SK-N-SH (cell line): ENCODE measurements at regions not wholly inside any gene's neighbourhood (a gene's known extent, or its start where the extent isn't known, plus 50 kb on each side); places are given as distances from the start of the nearest gene placed in this dataset.

Experiments used
- CTCF ChIA-PET: fragments of 300-600, 350-600 bp; formaldehyde crosslinking; extraction: SDS; loops from one replicate; lab custom pipeline; 2021; lab: Yijun Ruan, JAX
- POLR2A ChIA-PET: fragments of 350-600 bp; sonication (Branson Sonifier 250); formaldehyde crosslinking; extraction: SDS; loops from one replicate; lab custom pipeline; 2020; ENCODE audit warnings: antibody characterized with exemption, inconsistent platforms; lab: Yijun Ruan, JAX
- DNase-seq: peaks from one replicate; pipeline ENCODE4 v3.0.0; 2012
- H2AFZ ChIP-seq: fragments of 200-600 bp; sonication (generic); 2 replicates; pipeline ENCODE4 v1.8.1; 2016; ENCODE audit warnings: antibody characterized with exemption, mild to moderate bottlenecking, low read depth
- H3F3A ChIP-seq: fragments of 200-600 bp; sonication (generic); replicated peaks from 2 replicates; pipeline ENCODE3; 2016; ENCODE audit warnings: antibody characterized with exemption, mild to moderate bottlenecking; ENCODE audit not compliant: insufficient read depth
- H3K27ac ChIP-seq, 2 experiments: fragments of 200-500 bp in 1 of 2; fragments of 200-600 bp in 1 of 2; sonication (Bioruptor generic) in 1 of 2; sonication (generic), shearing (Covaris generic) in 1 of 2; 2 replicates each; pipeline versions ENCODE4 v1.5.1 to v1.6.1; 2014 to 2016; ENCODE audit warnings: low read depth in 2 of 2, inconsistent platforms in 1 of 2, low read length in 1 of 2, mild to moderate bottlenecking in 1 of 2, mixed read lengths in 1 of 2
- H3K27me3 ChIP-seq: fragments of 200-600 bp; sonication (generic), shearing (Covaris generic); 2 replicates; pipeline ENCODE4 v1.6.1; 2016; ENCODE audit warnings: mixed run types; ENCODE audit not compliant: insufficient read depth
- H3K36me3 ChIP-seq, 2 experiments: fragments of 200-500 bp in 1 of 2; fragments of 200-600 bp in 1 of 2; sonication (Bioruptor generic) in 1 of 2; sonication (generic) in 1 of 2; replicated peaks in 1 of 2; 2 replicates each; pipeline versions ENCODE3 to v1.5.1; 2014 to 2016; ENCODE audit warnings: low read length in 1 of 2, mild to moderate bottlenecking in 1 of 2; ENCODE audit not compliant: insufficient read depth in 2 of 2, control insufficient read depth in 1 of 2
- H3K4me1 ChIP-seq, 2 experiments: fragments of 200-500 bp in 1 of 2; fragments of 200-600 bp in 1 of 2; sonication (Bioruptor generic) in 1 of 2; sonication (generic), shearing (Covaris generic) in 1 of 2; 2 replicates each; pipeline versions ENCODE4 v1.5.1 to v1.6.1; 2014 to 2016; ENCODE audit warnings: low read depth in 1 of 2, low read length in 1 of 2, mixed run types in 1 of 2; ENCODE audit not compliant: insufficient read depth in 2 of 2, control insufficient read depth in 1 of 2
- H3K4me2 ChIP-seq: fragments of 200-600 bp; sonication (generic), shearing (Covaris generic); 2 replicates; pipeline ENCODE4 v1.6.1; 2017; ENCODE audit warnings: mixed run types
- H3K4me3 ChIP-seq, 2 experiments: fragments of 200-500 bp in 1 of 2; fragments of 200-600 bp in 1 of 2; sonication (Bioruptor generic) in 1 of 2; sonication (generic), shearing (Covaris generic) in 1 of 2; 2 replicates each; pipeline versions ENCODE4 v1.5.1 to v1.8.1; 2014 to 2016; ENCODE audit warnings: low read depth in 2 of 2, inconsistent platforms in 1 of 2, low read length in 1 of 2, mild to moderate bottlenecking in 1 of 2, mixed read lengths in 1 of 2, moderate library complexity in 1 of 2
- H3K79me2 ChIP-seq: fragments of 200-600 bp; sonication (generic); 2 replicates; pipeline ENCODE4 v1.8.1; 2017; ENCODE audit warnings: mild to moderate bottlenecking; ENCODE audit not compliant: insufficient read depth
- H3K9ac ChIP-seq: fragments of 200-600 bp; sonication (generic); 2 replicates; pipeline ENCODE4 v1.6.1; 2017; ENCODE audit warnings: mixed run types
- H3K9me2 ChIP-seq: fragments of 200-600 bp; sonication (generic); 2 replicates; pipeline ENCODE4 v1.6.1; 2017; ENCODE audit warnings: mixed run types
- H3K9me3 ChIP-seq: fragments of 200-600 bp; sonication (generic); 2 replicates; pipeline ENCODE4 v1.6.1; 2017; ENCODE audit warnings: mixed run types, mild to moderate bottlenecking, moderate library complexity
- H4K20me1 ChIP-seq: fragments of 200-600 bp; sonication (generic); 2 replicates; pipeline ENCODE4 v1.6.1; 2017; ENCODE audit warnings: mild to moderate bottlenecking, mixed run types; ENCODE audit not compliant: insufficient read depth
- CTCF ChIP-seq: fragments of 200-600 bp; sonication (generic); IDR thresholded peaks from 2 replicates; pipeline ENCODE4 v1.6.1; 2017; ENCODE audit warnings: antibody characterized with exemption, mild to moderate bottlenecking, moderate library complexity
- ELF1 ChIP-seq: IDR thresholded peaks from 2 replicates; pipeline ENCODE4 v1.4.0; 2012
- EP300 ChIP-seq, 2 experiments: IDR thresholded peaks; 2 replicates each; pipeline versions ENCODE4 v1.4.0 to v1.6.1; 2012; ENCODE audit warnings: borderline replicate concordance in 1 of 2, low read depth in 1 of 2, low read length in 1 of 2
- GATA2 ChIP-seq: sonication (generic); formaldehyde crosslinking; IDR thresholded peaks from 2 replicates; pipeline ENCODE4 v1.5.0; 2020; ENCODE audit warnings: mild to moderate bottlenecking, missing genetic modification reagents
- MAX ChIP-seq: IDR thresholded peaks from 2 replicates; pipeline ENCODE4 v1.4.0; 2012; ENCODE audit warnings: low read depth
- MEF2A ChIP-seq: IDR thresholded peaks from 2 replicates; pipeline ENCODE4 v1.4.0; 2012; ENCODE audit warnings: low read depth, borderline replicate concordance
- NFIC ChIP-seq: IDR thresholded peaks from 2 replicates; pipeline ENCODE4 v1.4.0; 2012; ENCODE audit warnings: borderline replicate concordance
- POLR2AphosphoS5 ChIP-seq: IDR thresholded peaks from 2 replicates; pipeline ENCODE4 v1.6.1; 2012; ENCODE audit warnings: low read depth, low read length
- RFX5 ChIP-seq: IDR thresholded peaks from 2 replicates; pipeline ENCODE4 v1.6.1; 2012; ENCODE audit warnings: mild to moderate bottlenecking, improper control_type of control experiment, low read length
- SIN3A ChIP-seq: IDR thresholded peaks from 2 replicates; pipeline ENCODE4 v1.6.1; 2012; ENCODE audit warnings: low read depth, mild to moderate bottlenecking, low read length, moderate library complexity, borderline replicate concordance
- TCF12 ChIP-seq: IDR thresholded peaks from 2 replicates; pipeline ENCODE4 v1.4.0; 2012
- ZBTB33 ChIP-seq: IDR thresholded peaks from 2 replicates; pipeline ENCODE4 v1.4.0; 2012; ENCODE audit warnings: low read depth, borderline replicate concordance
- WGBS: methylation state at CpG from one replicate; pipeline ENCODE4 v1.1.6; 2017; ENCODE audit warnings: low lambda C conversion rate; 5-methylcytosine and 5-hydroxymethylcytosine counted together

DNA sequence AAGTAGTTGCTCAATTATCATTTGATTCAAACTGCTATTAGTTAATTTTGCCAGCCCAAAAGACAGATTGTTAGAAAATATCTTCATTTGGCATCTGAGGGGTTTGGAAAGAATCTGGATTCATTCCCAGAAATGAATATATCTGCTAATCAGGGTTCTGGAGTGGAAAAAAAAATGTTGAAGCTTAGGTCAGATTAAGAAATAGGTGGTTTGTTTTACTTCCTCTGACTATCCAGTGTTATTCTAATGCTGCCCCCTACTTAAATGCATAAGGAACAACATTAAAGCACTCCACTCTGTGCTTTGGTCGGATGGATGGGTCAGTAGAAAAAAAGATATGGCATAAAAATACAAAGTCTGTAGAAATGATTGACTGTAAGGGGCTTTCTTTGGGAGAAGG lies 89.0 kb downstream of the LUZP4 start:
- no peaks in the 10 kb centered on the region for H3K27me3 ChIP-seq
- ChIA-PET POLR2A (no interaction called here), CTCF (no interaction called here)
- no peaks in the 10 kb centered on the region for H3K9me2 ChIP-seq
- no peak overlapping the region for H2AFZ ChIP-seq
- no peaks in the 10 kb centered on the region for H4K20me1 ChIP-seq
- no peak overlapping the region for H3K4me2 ChIP-seq
- no peak overlapping the region for H3K27ac ChIP-seq
- no peaks in the 10 kb centered on the region for H3F3A ChIP-seq
- 0 out of 4 replicates have a peak, but pooled peaks of 1 of the 2 experiments have one; percentile 8 for TF ChIP-seq EP300 (IDR thresholded peaks at IDR 0.05; ENCODE audit: borderline replicate concordance in 1 of 2, low read depth in 1 of 2, low read length in 1 of 2)
- TF ChIP-seq NFIC, result peak; percentile 35; the same call in 1 of the 2 replicates
- TF ChIP-seq POLR2AphosphoS5, result no peak
- peak; percentile 40 for TF ChIP-seq TCF12
- no peaks in the 10 kb centered on the region for H3K9me3 ChIP-seq
- 33% methylated on average over 1 of the region's 1 CpG for WGBS
- no peak overlapping the region for H3K4me3 ChIP-seq
- no peaks in the 10 kb centered on the region for H3K36me3 ChIP-seq
- no peak overlapping the region for H3K9ac ChIP-seq
- H3K4me1 ChIP-seq, result no peaks in the 10 kb centered on the region
- DNase-seq, result no peak
- H3K79me2 ChIP-seq, result no peaks in the 10 kb centered on the region

GRCh38 chrX:115387327-115387726 lies 97.8 kb downstream of the LUZP4 start:
- POLR2A ChIA-PET, result no interaction called here
- H3K27me3 ChIP-seq, result no peaks in the 10 kb centered on the region; the same call in 1 of the 2 replicates

More at GRCh38 chrX:115387327-115387726, 97.8 kb downstream of the LUZP4 start:
- WGBS, result 61% methylated on average over 2 of the region's 2 CpGs
- no peaks in the 10 kb centered on the region for H3K9me2 ChIP-seq
- no peaks in the 10 kb centered on the region for H3K36me3 ChIP-seq
- H2AFZ ChIP-seq, result no peak overlapping the region
- H3K79me2 ChIP-seq, result no peaks in the 10 kb centered on the region
- no peaks in the 10 kb centered on the region for H4K20me1 ChIP-seq
- H3K27ac ChIP-seq, result no peak overlapping the region
- no peaks in the 10 kb centered on the region for H3F3A ChIP-seq
- no peak overlapping the region for H3K4me2 ChIP-seq
- H3K9ac ChIP-seq, result no peak overlapping the region
- H3K4me1 ChIP-seq, result no peaks in the 10 kb centered on the region
- TF ChIP-seq ZBTB33, result no peak
- no peak for TF ChIP-seq CTCF
- TF ChIP-seq GATA2 (CRISPR knock-in tag), result no peak
- no peak for TF ChIP-seq POLR2AphosphoS5
- TF ChIP-seq MEF2A, result no peak
- no peak for TF ChIP-seq RFX5
- TF ChIP-seq SIN3A, result no peak
- no peak for TF ChIP-seq MAX
- TF ChIP-seq ELF1, result no peak
- TF ChIP-seq, all 33 proteins: peak for 0
- CTCF ChIA-PET, result no interaction called here
- no peaks in the 10 kb centered on the region for H3K9me3 ChIP-seq
- no peak overlapping the region for H3K4me3 ChIP-seq
- DNase-seq, result no peak
